ENCODE measurements at regions not wholly inside any gene's neighbourhood (a gene's known extent, or its start where the extent isn't known, plus 50 kb on each side); places are given as distances from the start of the nearest gene placed in this dataset.

DNA sequence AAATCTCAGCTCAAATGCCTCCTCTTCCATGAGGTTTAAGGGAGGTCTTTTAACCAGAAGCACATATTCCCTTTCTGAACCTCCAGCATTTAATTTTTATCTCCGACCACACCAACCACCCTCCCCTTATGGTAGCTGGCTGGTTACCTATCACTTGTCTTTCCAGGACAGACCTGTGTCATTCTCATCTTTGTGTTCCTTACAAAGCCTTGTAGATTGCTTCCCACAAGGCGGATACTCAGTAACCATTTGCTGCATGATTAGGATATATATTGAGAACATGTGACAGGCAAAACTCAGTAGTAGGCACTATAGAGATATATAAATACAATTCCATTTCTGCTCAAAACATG is 119.5 kb downstream of the RPL22L1 start:
- no peak for DNase-seq (ENCODE audit: insufficient read length)

DNA sequence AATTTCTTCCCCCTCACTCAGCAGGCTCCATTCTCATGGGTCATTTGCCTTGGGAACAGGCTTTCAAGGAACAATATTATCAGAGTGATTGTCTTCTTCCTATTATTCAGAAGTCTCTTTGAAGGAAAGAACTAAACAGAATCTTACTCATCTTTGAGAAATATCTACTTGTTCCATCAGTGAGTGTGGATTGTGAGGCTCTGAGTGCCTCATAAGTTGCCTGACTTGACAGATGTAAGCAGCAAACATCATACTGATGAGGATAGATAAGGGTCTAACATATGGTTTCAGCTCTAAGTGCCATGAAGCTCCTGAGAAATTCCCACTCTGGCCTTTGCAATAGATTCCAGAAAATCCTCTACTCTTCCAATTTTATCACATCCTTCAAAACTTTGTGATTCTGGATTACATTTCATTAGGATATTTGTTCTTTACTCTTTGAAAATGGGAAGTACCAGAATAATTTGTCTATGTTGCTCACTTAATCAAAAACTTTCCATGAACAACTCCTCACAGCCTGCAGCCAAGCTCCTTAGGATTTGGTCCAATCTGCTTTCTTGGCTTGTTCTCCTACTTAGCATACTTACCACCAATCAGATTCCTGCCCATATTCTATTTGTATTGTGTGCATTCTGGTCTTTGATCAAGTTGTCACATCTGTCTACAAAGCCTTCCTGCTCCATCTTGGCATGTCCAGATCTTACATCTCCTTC is 120.1 kb downstream of the RPL22L1 start:
- no peak for DNase-seq (ENCODE audit: insufficient read length)
- no peak for FAIRE-seq
- TF ChIP-seq TAF1 (IDR thresholded peaks at IDR 0.05; ENCODE audit: borderline replicate concordance, low read depth, low read length) (no peak), POLR2AphosphoS5 (IDR thresholded peaks at IDR 0.05; ENCODE audit: low read depth, low read length) (no peak), POLR2A (IDR thresholded peaks at IDR 0.05; ENCODE audit: low read depth, low read length) (no peak)

More for the DNA sequence above, 119.5 kb downstream of the RPL22L1 start:
- no peak for TF ChIP-seq TAF1 (IDR thresholded peaks at IDR 0.05; ENCODE audit: borderline replicate concordance, low read depth, low read length)
- no peak for TF ChIP-seq POLR2AphosphoS5 (IDR thresholded peaks at IDR 0.05; ENCODE audit: low read depth, low read length)
- no peak for TF ChIP-seq POLR2A (IDR thresholded peaks at IDR 0.05; ENCODE audit: low read depth, low read length)
- no peak for FAIRE-seq

DNA sequence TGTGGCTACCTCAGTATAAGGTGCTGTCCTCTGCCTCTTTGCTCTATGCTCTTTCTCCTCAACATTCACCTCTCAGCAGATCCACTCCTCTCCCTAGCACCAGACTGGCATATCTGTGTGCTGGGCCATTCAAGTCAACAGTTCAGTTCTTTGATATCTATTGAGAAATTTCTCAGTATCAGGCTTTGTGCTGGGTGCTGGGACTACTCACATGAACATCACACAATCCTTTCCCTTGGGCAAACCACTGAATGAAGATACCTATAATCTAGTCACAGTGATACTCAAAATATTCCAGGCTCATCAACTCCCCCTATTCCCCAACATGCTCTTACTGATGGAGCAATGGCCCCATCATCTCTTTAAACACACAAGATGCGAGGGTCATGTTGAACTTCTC is 120.8 kb downstream of the RPL22L1 start:
- no peak for TF ChIP-seq TAF1 (IDR thresholded peaks at IDR 0.05; ENCODE audit: borderline replicate concordance, low read depth, low read length)
- no peak for TF ChIP-seq POLR2AphosphoS5 (IDR thresholded peaks at IDR 0.05; ENCODE audit: low read depth, low read length)
- no peak for TF ChIP-seq POLR2A (IDR thresholded peaks at IDR 0.05; ENCODE audit: low read depth, low read length)
- FAIRE-seq (no peak), DNase-seq (ENCODE audit: insufficient read length) (no peak)

DNA sequence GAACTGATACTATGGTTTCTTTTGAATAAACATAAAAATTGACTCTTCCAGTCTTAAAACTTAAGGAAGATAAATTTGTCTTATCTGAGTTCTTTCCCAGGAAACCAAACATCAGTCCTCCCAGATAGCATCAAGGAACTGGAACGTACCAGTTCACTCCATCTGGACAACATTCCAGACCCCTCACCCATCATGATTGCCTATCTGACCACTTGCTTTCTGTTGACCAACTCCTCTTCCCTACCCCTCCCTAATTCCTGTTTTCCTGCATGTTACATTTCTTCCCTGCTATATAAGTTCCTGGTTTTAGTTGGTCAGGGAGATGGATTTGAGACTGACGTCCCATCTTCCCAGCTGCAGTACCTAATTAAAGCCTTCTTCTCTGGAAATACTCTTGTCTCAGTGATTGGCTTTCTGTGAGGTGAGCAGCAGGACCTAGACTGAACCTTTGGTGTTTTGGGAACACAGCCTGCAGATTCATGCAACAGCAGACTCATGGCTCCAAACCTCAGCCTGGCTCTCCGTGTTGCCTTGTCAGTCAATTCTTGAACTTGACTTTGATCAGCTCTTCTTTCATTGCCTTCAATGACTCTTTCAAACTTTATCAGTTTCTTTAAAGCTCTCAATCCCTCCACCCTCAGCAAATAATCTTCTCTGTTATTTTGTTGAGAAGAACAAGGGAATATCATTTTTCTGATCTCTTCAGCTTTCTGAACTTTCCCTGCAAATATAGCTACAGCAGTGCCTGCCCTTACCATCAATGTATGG is 123.6 kb downstream of the RPL22L1 start:
- DNase-seq (ENCODE audit: insufficient read length) (no peak), FAIRE-seq (no peak)
- no peak for TF ChIP-seq POLR2A (IDR thresholded peaks at IDR 0.05; ENCODE audit: low read depth, low read length)
- TF ChIP-seq POLR2AphosphoS5 (IDR thresholded peaks at IDR 0.05; ENCODE audit: low read depth, low read length), result no peak
- TF ChIP-seq TAF1 (IDR thresholded peaks at IDR 0.05; ENCODE audit: borderline replicate concordance, low read depth, low read length), result no peak

DNA sequence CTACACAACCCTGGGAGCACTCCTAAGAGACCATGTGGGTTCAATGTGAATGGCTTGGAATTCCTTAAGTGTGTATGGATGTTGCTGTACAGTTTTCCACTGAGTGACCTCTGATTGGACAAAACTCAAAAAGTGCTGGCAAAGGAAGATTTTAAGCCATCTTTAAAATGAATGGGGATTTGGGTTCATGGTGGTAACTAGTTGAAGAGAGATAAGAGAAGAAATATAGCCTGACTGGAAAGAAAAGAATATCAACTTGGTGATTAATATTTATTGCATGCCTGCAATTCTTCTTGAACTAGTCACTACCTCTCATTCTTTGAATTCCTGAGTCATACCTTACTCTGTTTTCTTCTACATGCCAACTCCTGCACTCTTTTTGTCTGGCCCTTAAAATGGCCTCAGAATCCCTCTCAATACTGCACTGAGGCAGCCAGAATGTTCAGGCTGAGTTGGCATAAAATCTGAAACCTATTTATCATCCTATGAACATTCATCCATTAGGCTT is 124.7 kb downstream of the RPL22L1 start:
- no peak for DNase-seq (ENCODE audit: insufficient read length)
- TF ChIP-seq POLR2AphosphoS5 (IDR thresholded peaks at IDR 0.05; ENCODE audit: low read depth, low read length) (no peak), POLR2A (IDR thresholded peaks at IDR 0.05; ENCODE audit: low read depth, low read length) (no peak), TAF1 (IDR thresholded peaks at IDR 0.05; ENCODE audit: borderline replicate concordance, low read depth, low read length) (no peak)
- FAIRE-seq, result no peak

DNA sequence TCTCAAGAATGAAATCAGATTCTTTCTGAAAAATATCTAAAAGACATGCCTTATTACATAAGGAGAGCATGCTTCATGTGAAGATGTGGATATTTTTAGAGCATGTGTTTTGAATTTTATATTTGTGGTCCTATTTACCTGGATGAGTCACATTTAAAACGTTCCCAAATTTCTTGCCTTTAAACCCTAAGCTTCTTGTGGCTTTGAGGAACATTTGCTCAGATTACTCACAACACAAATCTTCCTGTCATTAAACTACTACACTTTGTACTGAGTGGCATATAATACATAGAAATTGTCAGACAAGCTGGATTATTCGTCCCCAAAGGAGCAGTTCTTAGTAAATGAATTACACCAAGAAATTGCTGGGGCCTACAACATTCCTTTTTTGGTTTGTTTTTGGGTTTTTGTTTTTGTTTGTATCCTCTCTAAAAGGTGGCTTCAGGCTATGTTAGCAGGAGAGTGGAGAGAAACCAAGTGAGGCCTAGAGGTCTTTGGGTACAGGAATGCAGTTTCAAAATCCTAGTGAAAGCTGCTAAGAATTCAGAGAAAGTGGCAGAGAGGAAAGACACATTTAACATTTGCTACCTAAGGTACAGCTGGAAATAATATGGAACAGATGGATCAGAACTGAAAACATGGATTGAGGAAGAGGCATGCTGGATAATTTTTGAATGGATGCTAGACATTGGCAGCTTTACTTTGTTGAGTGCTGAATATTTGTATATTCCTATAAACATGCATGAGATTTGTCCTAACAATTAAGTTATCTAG is 128.1 kb downstream of the RPL22L1 start:
- FAIRE-seq (no peak), DNase-seq (ENCODE audit: insufficient read length) (no peak)
- TF ChIP-seq TAF1 (IDR thresholded peaks at IDR 0.05; ENCODE audit: borderline replicate concordance, low read depth, low read length) (no peak), POLR2A (IDR thresholded peaks at IDR 0.05; ENCODE audit: low read depth, low read length) (no peak), POLR2AphosphoS5 (IDR thresholded peaks at IDR 0.05; ENCODE audit: low read depth, low read length) (no peak)

DNA sequence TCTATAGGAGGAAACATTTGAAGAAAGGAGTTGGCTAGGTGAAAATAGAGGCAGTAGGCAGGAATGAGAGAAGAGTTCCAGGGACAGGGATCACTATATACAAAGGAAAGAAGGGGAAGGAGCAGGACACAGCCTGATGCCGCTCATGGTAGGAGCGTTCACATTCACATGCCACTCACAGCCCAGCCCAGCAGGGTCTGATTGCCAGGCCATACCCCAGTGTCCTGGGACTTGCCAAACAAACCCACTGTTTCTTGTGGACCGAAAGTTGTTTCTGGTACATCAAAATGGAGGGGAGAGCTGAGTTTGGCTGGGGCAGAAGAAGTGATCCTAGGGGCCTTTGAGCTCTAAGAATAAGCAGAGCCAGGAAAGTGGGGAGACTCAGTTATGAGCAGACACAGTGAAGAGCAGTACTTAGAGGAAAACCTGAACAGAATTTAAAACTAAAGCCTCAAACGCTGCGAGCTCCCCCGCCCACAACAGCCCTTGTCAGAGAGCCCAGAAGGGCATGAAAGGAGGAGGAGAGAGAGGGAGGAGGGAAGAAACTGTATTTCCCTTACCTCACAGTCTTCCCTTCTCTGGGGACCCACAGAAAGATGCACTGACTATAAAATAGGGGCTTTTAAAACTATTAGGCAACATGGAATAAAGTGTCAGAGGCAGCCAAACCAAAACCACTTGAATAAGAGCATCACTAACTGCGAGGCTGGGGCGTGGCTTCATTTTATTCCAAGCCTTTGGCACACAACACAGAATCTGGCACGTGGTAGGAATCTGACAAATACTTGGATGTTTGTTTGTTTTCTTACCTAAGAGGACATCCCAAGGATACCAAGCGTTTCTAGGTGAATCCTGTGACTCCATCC is 129.0 kb downstream of the RPL22L1 start:
- DNase-seq (ENCODE audit: insufficient read length) (no peak), FAIRE-seq (no peak)
- no peak for TF ChIP-seq POLR2A (IDR thresholded peaks at IDR 0.05; ENCODE audit: low read depth, low read length)
- no peak for TF ChIP-seq TAF1 (IDR thresholded peaks at IDR 0.05; ENCODE audit: borderline replicate concordance, low read depth, low read length)
- TF ChIP-seq POLR2AphosphoS5 (IDR thresholded peaks at IDR 0.05; ENCODE audit: low read depth, low read length), result no peak

DNA sequence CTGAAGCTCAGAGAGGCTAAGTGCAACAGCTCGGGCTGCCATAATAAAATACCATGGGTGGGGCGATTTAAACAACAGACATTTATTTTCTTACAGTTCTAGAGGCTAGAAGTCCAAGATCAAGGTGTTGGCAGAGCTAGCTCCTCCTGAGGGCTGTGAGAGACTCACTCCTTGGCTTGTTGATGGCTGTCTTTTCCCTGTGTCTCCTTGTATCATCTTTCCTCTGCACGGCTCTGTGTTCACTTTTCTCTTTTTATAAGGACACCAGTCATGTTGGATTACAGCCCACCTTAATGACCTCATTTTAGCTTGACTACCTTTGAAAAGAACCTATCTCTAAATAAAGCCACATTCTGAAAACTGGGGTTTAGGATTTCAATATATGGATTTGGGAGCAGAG is 129.7 kb downstream of the RPL22L1 start:
- FAIRE-seq (no peak), DNase-seq (ENCODE audit: insufficient read length) (no peak)
- TF ChIP-seq POLR2AphosphoS5 (IDR thresholded peaks at IDR 0.05; ENCODE audit: low read depth, low read length) (no peak), POLR2A (IDR thresholded peaks at IDR 0.05; ENCODE audit: low read depth, low read length) (no peak), TAF1 (IDR thresholded peaks at IDR 0.05; ENCODE audit: borderline replicate concordance, low read depth, low read length) (no peak)

DNA sequence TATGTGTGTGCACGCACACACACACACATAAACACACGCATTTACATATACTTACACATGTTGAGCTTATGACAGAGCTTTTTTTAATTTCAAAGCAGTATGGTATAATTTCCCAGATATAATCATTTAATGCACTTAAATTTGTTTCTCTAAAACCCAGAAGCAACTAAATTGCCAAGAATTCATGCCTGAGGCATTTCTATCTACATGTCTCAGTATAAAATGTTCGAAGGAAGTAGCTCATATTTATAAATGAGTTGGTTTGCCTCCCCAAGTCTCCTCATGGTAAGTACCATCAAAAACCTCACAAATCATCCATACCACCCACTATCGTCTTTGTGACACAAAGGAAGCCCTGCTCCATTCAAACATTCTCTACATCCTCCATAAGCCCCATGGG is 130.6 kb downstream of the RPL22L1 start:
- no peak for DNase-seq (ENCODE audit: insufficient read length)
- TF ChIP-seq POLR2AphosphoS5 (IDR thresholded peaks at IDR 0.05; ENCODE audit: low read depth, low read length) (no peak), POLR2A (IDR thresholded peaks at IDR 0.05; ENCODE audit: low read depth, low read length) (no peak), TAF1 (IDR thresholded peaks at IDR 0.05; ENCODE audit: borderline replicate concordance, low read depth, low read length) (no peak)
- no peak for FAIRE-seq

DNA sequence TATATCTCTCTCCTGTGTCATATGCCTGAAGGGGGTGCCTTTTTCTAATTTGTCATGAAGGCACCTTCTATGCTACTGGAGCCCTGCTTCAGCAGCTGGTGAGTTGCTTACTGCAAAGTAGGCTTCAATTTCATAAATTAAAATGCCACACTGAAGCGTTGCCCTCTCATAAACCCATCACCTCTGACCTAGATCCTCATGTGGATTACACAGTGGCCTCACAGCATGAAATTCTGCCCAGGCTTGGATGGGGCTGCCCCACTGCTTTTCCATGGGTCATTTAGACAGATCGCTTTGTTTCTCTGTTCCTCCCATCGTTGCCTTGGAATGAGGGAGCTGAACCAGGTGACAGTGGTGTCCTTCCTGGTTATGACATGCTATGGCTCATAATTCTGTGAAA is 131.2 kb downstream of the RPL22L1 start:
- DNase-seq (ENCODE audit: insufficient read length) (no peak), FAIRE-seq (no peak)
- no peak for TF ChIP-seq TAF1 (IDR thresholded peaks at IDR 0.05; ENCODE audit: borderline replicate concordance, low read depth, low read length)
- no peak for TF ChIP-seq POLR2A (IDR thresholded peaks at IDR 0.05; ENCODE audit: low read depth, low read length)
- TF ChIP-seq POLR2AphosphoS5 (IDR thresholded peaks at IDR 0.05; ENCODE audit: low read depth, low read length), result no peak
